ENCODE measurements at regions not wholly inside any gene's neighbourhood (a gene's known extent, or its start where the extent isn't known, plus 50 kb on each side); places are given as distances from the start of the nearest gene placed in this dataset.

- TF ChIP-seq CTCF (conservative IDR thresholded peaks at IDR 0.05; ENCODE audit: low read length) (no peak), EZH2phosphoT487 (IDR thresholded peaks at IDR 0.05; ENCODE audit: borderline replicate concordance) (no peak)
Measured at GRCh38 chr4:133062851-133063250, 86.2 kb upstream of the PCDH10 start.

Data from Loucy (cell line).